Lower leg skin (tissue), 3 donors: ENCODE measurements at regions not wholly inside any gene's neighbourhood (a gene's known extent, or its start where the extent isn't known, plus 50 kb on each side); places are given as distances from the start of the nearest gene placed in this dataset.
"Not testable (repeated sequence)": the region's sequence is repeated elsewhere in the genome, so short reads cannot be mapped to it uniquely, and the experiment has no call there.

Source experiments
- POLR2A ChIP-seq, 2 donors: fragments of 450-650 bp; IDR thresholded peaks; one replicate each; pipeline ENCODE4 v1.6.1; 2016 to 2017; ENCODE audit warnings: antibody characterized with exemption in 2 of 2, mild to moderate bottlenecking in 1 of 2, moderate library complexity in 1 of 2
- TF ChIP-seq, protein P1 (sequence below), 3 donors: fragments of 450-650 bp; IDR thresholded peaks; one replicate each; pipeline ENCODE4 v1.5.1; 2016; ENCODE audit warnings: antibody characterized with exemption in 3 of 3, mild to moderate bottlenecking in 3 of 3, moderate library complexity in 2 of 3

GRCh38 chr2:95763074-95763473, 171.3 kb downstream of the TRIM43 start:
- not testable (repeated sequence) for TF ChIP-seq POLR2A (IDR thresholded peaks at IDR 0.05)
- TF ChIP-seq, protein P1, sequence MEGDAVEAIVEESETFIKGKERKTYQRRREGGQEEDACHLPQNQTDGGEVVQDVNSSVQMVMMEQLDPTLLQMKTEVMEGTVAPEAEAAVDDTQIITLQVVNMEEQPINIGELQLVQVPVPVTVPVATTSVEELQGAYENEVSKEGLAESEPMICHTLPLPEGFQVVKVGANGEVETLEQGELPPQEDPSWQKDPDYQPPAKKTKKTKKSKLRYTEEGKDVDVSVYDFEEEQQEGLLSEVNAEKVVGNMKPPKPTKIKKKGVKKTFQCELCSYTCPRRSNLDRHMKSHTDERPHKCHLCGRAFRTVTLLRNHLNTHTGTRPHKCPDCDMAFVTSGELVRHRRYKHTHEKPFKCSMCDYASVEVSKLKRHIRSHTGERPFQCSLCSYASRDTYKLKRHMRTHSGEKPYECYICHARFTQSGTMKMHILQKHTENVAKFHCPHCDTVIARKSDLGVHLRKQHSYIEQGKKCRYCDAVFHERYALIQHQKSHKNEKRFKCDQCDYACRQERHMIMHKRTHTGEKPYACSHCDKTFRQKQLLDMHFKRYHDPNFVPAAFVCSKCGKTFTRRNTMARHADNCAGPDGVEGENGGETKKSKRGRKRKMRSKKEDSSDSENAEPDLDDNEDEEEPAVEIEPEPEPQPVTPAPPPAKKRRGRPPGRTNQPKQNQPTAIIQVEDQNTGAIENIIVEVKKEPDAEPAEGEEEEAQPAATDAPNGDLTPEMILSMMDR (IDR thresholded peaks at IDR 0.05) = not testable (repeated sequence)
